ENCODE measurements at regions not wholly inside any gene's neighbourhood (a gene's known extent, or its start where the extent isn't known, plus 50 kb on each side); places are given as distances from the start of the nearest gene placed in this dataset.
A peak's percentile ranks its signal among the peaks of the same experiment; 100 is the strongest.

DNA sequence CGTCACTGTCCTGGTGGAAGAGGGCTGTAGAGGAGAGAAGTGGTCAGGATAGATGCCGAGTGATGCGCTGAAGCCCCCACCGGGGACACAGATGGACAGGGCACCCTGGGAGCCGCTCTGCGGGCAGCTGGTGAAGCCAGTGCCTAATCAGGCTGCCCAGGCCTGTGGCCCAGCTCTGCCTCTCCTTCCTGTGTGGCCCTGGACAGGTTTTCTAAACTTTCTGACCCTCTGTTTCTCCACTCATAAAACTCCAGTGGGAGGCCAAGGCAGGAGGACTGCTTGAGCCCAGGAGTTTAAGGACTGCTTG lies 86.1 kb downstream of the C5orf15 start:
- no peak for DNase-seq (ENCODE audit: low read depth, low spot score)

DNA sequence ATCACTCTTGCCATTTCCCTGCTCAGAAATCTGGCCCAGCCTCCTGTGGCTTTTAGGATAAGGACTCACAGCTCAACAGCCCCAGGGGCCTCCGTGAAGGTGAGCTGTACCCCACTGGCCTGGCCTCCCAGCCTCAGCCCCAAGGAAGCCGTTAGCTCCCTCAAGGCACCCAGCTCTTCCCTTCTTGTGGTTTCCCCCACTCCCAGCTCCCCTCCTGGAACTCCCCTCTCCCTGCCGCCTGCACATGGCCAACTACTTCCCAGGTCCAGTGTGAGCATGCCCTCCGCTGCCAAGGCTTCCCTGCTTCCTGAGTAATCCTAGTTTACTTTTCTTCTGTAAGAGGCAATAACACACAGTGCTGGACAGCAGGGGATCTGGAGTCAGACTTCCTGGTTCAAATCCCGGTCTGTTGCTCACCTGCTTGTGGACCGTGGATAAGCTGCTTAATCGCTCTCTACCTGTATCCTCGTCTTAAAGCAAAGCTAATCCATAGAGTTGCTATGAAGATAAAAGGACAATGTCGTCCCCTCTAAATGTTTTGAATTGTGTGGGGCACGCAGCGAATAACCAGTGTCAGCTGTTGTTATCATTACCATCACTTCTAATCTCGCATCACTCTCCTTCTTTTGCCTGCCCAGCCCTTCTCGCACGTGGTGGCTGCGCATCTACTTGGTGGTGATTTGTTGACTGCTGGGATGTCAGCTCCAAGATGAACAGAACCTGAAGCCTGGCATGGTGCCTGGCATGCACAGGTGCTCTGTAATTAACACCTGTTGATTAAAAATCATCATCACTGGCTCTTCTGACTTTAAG lies 86.6 kb downstream of the C5orf15 start:
- DNase-seq (ENCODE audit: low read depth, low spot score), result no peak

DNA sequence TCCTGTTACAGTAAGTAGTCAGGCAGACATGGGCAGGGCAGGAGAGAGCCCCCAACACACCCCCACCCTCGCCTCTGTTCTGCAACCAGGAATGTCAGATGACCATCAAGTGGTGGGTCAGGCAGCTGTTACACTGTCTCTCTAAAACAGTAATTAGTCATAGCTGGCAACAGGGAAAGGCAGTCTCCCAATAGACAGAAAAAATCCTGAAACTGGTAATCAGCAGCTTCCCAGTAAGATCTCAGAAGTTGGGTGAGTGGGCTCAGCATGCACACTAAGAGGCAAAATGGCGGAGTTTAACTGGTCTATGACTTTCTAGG lies 90.2 kb downstream of the C5orf15 start:
- DNase-seq (ENCODE audit: low read depth, low spot score), result no peak

DNA sequence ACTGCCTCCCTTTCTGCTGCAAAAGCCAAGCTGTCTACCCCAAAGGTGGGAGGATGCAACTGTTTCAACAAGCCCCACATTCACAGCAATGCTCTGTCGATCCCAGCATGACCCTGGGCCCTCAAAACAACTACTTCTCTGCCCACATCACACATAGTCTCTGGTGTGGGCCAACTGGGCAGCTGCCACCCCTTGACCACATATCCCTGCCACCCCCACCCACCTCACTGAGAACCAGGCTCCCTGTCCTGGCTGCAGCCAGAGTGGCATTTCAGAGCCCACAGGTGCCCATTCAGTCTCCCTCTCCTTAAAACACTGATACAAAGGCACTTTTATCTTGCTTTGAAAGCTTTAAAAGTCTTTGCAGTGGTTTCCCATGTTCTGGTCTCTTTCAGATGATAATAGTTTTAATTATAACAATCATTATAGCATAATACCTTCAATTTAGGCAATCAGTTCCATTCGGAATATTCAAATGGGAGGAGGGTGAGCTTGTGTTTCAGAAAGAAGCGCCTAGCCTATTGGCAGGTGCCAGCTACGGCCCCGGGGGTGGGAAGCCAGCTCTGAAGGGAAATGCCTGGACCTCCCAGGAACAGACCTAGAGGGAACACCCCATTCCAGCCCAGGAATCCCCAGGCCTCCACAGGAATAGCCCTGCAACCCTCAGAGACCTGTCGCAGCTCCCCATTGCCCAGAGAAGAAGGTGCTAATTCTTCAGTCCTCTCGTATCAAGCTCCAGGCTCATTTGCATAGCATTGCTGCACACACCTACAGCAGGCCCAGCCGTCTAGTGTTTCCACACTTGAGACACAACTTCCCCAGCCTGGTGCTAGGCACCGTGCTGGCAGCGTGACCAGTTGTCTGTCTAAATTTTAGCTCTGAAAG lies 90.8 kb downstream of the C5orf15 start:
- no peak for DNase-seq (ENCODE audit: low read depth, low spot score)

DNA sequence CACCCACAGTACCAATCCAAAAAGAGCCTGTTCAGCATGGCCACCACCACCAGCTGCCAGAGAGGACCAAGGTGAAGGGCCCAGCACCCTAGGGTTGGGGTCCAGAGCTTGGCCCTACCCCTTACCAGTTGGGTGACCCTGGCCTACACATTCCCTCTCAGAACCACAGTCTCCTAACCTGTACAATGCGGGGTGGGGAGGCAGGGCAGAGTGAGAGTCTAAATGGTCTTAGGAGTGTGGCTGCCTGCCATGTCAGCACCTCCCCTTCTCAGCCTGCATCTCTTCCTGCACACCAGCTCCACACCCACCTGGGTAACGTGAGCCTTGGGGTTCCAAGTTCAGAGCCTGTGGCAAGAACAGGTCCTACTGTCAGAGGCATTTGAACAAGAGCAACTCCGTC lies 92.2 kb downstream of the C5orf15 start:
- DNase-seq (ENCODE audit: low read depth, low spot score), result no peak

DNA sequence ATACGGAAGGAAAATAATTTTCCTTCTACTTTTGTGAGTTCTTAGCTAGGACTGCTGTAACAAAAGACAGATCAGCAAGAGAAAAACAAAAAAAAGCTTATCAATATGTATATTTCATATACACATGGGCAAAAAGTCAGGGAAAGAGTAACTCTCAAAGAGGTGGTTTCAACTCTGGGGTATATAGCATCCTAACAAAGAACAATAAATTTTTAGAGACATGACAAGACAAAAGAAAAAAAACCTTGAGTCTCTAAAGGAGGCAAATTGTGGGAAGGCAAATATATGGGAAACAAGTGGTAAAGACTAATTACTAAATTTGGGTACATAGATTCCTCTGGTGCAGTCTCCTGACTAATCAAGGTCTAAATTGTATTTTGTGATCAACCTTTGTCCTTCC lies 93.2 kb downstream of the C5orf15 start:
- DNase-seq (ENCODE audit: low read depth, low spot score), result no peak

DNA sequence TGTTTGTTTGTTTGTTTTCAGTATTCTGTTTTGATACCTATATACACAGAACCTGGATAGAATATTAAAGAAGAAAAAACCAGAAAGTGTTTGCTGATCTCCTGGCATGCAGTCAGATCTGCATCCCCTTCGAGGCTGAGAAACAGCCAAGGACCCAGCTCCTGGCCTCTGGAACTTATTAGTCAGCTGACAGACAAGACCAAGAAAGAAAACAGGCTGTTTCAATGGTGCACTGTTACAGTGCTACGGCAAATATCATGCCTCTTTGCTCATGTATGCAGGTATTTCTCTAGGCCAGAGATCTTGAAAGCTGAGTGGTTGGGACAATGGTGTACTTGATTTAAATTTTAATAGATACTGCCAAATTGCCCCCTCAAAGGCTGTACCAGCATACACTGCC lies 95.0 kb downstream of the C5orf15 start:
- no peak for DNase-seq (ENCODE audit: low read depth, low spot score)

DNA sequence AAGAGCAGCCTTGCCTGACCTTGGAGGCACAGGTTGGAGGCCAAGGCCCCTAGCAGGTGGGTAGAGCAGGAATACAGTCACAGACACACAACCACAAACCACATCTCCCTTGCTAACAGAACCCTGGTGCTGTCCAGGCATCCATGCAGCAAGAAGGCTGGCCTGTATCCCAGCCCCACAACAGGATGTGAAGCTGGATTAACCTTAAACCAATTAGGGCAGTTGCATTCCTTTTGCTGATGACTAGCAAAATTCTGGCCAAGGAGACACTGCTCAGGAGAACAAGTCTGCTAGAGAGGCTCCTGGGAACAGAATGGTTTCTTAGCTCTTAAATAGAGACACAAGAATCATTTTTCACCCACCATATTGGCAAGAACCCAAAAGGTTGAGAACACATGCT lies 97.8 kb downstream of the C5orf15 start:
- DNase-seq (ENCODE audit: low read depth, low spot score), result no peak

DNA sequence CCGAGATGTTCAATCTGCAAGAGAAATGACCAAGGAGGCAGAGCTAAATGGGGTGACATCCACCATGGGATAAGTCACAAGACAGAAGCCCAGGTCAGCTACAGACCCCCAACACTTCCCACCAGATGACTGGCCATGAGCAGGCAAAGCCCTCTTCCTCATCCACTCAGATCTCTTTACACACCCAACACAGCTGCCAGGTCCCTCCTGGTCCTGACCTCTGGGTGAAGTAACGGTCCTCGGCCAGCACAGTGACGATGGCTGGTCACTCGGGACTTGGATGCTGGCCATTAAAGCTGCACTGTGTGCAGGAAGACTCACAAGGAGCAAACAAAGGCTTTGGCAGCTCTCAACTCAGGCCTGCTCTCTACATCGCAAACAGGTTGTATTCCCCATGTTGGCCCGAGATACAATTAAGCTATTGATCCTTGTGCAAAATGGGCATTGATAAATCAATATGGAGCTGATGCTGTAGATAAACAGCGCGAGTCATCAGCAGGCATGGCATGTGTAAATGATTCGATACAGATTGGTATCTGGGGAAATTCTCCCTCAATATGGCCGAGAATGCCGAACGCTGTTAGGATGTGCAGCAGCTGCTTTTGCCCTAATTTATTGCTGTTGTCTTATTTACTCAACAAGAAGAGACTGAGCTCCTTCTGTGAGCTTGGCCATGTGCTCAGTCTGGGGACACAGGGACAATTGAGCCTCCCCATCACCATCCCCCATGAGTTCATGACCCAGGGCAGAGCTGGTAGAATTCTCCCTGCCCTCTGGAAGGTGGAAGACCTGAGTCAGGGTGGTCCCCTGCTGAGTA lies 98.7 kb downstream of the C5orf15 start:
- DNase-seq (ENCODE audit: low read depth, low spot score), result no peak

DNA sequence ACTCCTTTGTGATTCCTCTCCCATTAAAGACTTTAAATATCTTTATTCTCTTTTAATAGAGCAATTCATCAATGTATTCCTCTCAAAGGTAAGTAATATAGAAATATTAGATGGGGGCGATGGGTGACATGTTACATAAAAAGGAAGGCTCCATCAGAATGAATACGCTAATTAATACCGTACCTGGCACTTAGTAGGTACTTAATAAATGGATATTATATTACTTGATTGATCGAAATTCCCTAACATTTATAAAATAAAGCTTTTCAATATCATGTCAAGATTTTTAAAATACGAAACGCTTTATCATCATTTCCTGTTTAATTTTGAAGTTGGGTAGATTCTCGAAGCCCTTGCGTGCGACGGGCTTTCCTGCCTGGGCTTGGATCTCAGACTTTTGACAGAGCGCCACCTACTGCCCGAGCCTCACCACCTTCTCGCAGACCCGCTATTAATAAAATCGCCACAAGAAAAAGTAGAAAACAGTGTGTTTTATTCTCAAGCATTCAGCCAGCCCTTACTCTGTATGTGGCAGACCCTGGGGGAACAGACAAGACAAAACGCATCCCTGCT lies 99.4 kb downstream of the C5orf15 start:
- peak; percentile 36 for DNase-seq (ENCODE audit: low read depth, low spot score)

DNA sequence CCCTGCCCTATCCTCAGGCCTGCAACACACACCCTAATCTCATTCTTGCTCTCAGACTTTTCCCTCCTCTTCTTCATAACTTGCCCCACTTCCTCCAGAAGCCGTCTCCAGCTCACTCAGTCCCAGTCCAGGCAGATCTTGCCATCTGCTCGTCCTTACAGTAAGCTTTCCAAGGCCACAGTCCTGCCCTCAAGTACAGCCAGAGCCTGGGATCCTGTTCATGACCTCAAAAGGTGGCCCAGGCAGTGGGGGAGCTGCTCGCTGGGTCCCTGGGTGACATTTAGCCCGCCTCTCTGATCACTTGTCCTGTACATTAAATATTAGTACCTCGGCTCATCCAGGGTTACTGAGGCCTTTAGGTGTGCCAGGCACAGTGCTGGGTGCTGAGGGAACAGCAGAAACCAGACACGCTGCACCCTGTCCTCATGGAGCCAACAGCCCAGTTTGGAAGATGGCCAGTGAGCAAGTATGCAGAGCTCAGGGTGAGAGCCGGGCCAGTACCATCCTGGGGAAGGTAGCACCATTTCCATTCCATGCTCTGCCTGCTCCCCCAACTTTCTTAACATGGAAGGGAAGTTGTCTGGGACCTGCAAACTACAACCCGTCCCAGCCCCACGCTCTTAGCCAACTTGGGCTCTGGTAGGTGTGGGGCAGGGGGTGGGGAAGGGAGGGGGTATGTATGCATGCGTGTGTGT lies 100.4 kb downstream of the C5orf15 start:
- no peak for DNase-seq (ENCODE audit: low read depth, low spot score)

DNA sequence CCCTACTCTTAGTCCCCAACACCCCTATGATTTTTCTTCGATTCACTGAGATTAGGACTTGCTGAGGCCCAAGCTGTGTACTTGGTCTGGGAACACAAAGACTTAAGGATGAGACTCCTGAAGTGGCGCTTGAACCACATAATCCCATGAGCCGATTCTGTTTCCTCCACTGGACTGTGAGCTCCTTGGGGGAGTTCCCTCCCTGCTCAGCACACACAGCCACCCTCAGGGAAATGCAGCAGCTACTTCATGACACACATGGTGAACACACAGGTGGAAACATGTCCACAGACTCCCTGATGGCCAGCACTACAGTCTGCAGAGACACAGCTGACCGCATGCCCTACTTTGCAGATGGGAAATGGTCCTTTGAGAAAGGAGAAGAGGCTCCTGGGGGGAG lies 101.1 kb downstream of the C5orf15 start:
- DNase-seq (ENCODE audit: low read depth, low spot score), result no peak

DNA sequence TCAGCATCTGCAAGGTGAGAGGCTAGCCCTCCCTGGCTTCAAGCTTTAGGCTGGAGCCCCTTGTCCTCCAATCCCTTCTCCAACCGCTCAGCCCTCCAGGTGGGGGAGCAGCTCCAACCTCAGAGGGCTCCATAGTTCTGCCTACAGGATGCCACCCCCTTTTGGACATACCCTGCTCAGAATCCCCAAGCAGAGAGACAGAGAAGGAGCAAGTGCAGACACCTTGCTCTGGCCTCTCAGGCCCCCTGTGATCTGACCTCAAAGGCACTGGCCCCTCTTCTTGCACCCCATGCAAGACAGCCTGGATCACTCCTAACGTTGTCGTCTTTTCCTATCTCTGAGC lies 101.6 kb downstream of the C5orf15 start:
- DNase-seq (ENCODE audit: low read depth, low spot score), result no peak

DNA sequence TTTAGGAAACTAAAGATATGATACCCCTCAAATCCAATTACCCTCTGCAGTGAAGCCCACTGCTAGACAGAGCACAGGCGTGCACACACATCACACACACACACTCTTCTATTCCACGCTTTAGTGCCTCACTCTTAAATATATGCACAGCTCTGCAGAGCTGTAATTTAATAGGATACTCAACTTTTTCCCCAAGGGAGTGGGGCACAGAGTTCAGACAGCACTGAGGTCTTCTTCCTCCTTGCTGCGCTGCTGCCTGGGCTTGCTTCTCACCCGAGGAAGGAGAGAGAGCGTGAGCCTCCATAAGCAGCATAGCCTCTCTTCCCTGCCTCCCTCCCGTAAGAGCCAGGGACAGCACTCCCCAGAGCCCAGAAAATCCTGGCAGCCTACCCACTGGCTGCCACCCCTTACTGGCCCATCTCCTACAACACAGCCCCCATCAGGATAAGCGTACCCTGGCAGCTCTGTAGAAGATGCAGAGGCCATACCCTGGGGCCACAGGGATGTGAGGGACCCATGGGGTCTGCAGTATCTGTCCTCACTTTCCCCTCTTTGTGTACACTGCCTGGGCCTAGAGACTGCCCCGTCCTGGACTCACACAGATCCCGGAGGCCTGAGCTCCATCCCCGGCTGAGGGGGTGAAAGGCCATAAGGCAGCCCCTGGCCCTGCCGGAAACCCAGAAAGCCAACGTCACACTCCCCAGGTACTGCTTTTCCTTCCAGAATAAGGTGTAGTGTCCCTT lies 102.1 kb downstream of the C5orf15 start:
- no peak for DNase-seq (ENCODE audit: low read depth, low spot score)

DNA sequence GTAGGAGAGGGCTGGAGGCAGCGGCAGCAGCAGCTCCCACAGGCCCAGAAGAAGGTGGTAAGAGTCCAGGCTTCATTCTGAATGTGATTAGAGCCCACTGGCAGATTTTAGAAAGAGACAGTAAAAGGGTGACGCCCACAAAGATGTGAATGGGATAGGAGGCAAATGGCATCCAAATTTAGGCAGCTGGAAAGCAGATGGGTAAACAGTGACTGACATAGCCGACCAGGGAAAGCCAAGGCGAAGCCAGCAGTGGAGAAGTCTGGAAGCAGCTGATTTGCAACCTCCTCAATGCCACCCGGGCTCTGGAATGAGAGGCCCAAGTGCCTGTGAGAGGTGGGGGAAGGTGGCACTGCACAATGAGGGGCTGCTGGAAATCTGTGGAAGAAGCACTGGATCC lies 103.3 kb downstream of the C5orf15 start:
- no peak for DNase-seq (ENCODE audit: low read depth, low spot score)

DNA sequence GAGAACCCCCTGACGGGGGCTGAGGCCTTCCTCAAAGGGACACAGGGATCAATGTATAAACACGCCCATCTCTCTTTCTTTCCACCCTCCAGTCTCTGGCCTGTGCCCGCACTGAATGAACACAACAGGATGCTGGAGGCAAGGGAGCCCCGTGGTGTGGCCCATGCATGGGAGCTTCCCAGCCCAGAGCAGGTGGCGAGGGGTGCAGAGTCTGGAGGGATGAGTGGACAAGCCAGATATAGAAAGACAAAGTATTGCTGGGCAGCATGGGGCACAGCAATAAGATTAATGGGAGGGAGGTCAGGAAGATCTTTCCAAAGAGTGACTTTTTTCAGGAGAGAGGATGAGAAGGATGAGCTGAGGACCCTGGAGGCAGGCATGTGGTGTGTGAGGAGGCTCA lies 103.7 kb downstream of the C5orf15 start:
- no peak for DNase-seq (ENCODE audit: low read depth, low spot score)

DNA sequence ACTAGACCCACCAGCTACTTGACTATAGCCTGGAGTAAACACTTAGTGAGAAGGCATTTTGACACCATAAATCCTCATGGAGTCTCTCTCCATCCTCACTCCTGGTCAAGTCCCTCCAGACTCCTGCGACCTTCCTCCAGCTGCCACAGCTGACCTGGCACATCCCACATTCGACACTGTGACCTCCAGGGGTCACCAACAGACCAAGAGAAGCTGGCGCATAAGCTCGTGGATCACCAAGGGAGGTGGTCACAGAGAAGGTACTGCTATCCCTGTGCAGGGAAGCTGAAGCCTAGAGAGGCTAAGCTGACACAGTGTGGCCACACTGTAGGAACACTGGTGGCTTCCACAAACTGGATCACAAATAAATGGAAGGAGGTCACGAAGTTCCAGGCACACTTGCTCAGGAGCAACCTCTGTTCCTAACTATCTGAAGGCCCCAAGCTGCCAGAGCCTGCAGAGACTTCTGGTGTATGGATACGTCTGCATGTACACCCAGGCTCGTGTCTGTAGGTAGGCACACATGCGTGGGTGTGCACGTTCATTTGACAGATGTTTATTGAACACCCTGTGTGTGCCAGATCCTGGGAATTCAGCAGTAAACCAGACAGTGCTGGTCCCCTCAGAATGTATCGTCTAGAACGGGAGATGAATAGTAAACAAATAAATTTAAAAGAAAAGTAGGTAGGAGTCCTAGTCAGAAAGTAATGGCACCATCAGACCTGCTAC lies 104.4 kb downstream of the C5orf15 start:
- no peak for DNase-seq (ENCODE audit: low read depth, low spot score)

DNA sequence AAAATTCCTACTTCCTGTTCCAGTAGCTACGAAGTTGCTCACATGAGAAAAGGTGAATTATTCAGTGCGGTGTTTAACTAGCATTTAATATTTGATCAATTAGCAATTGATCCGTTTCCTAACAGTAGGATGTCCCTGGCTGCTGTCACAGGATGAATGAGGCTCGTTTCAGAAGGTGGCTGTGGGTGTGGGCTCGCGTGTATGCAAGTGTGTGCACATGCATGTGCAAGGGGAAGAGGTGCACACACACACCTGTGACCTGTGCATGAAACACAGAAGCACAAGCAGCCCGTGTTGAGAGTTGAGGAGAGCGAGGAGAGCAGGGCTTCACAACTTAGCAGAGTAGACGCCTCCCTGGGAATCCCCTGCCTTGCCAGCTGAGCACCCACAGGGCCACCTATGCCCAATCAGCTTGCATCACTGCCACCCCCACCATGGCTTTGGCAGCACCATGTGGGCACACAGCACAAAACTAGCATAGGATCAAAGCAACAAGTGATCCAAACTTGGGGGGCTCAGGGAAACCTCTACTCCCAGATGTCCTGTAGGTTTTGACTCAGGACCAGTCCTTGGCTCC lies 107.2 kb downstream of the C5orf15 start:
- no peak for DNase-seq (ENCODE audit: low read depth, low spot score)

DNA sequence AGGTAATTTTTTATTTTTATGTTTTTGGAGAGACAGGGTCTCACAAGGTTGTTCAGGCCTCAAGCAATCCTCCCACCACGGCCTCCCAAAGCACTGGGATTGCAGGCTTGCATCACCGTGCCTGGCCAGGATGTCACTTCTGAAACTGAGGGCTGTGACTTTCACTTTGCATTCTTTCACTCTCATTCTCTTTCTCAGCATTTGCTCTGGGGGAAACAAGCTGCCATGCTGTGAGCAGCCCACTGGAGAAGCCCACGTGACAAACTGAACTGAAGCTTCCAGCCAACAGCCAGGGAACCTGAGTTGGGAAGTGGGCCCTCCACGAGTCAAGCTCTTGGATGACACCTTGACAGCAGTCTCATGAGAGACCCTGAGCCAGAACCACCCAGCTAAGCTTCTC lies 109.4 kb downstream of the C5orf15 start:
- no peak for DNase-seq (ENCODE audit: low read depth, low spot score)
